DOHH2 (cell line): ENCODE measurements at regions not wholly inside any gene's neighbourhood (a gene's known extent, or its start where the extent isn't known, plus 50 kb on each side); places are given as distances from the start of the nearest gene placed in this dataset.

Experiments
- H3F3A ChIP-seq: fragments of 200-600 bp; sonication (generic), shearing (Covaris generic); 2 replicates; pipeline ENCODE4 v1.6.0; 2016; ENCODE audit warnings: antibody characterized with exemption, mild to moderate bottlenecking; ENCODE audit not compliant: control insufficient read depth, insufficient read depth
- H3K27ac ChIP-seq: fragments of 200-600 bp; sonication (generic); 2 replicates; pipeline ENCODE4 v1.5.1; 2014; ENCODE audit warnings: low read depth, mild to moderate bottlenecking, low read length, moderate library complexity
- H3K27me3 ChIP-seq: fragments of 200-600 bp; sonication (generic); 2 replicates; pipeline ENCODE4 v1.6.1; 2014; ENCODE audit warnings: mild to moderate bottlenecking, low read length, mixed read lengths; ENCODE audit not compliant: control insufficient read depth
- H3K36me3 ChIP-seq: fragments of 200-600 bp; sonication (generic); 2 replicates; pipeline ENCODE4 v1.6.1; 2014; ENCODE audit warnings: mild to moderate bottlenecking, low read length, moderate library complexity, mixed read lengths; ENCODE audit not compliant: control insufficient read depth
- H3K4me1 ChIP-seq: fragments of 200-600 bp; sonication (generic); 2 replicates; pipeline ENCODE4 v1.6.1; 2014; ENCODE audit warnings: mild to moderate bottlenecking, low read length, mixed read lengths; ENCODE audit not compliant: control insufficient read depth
- H3K4me2 ChIP-seq: fragments of 200-600 bp; sonication (generic); 2 replicates; pipeline ENCODE4 v1.6.0; 2014; ENCODE audit warnings: mild to moderate bottlenecking, low read length, moderate library complexity
- H3K4me3 ChIP-seq: fragments of 200-600 bp; sonication (generic); 2 replicates; pipeline ENCODE4 v1.5.1; 2014; ENCODE audit warnings: mild to moderate bottlenecking, low read length, mixed read lengths
- H3K79me2 ChIP-seq: fragments of 200-600 bp; sonication (generic); 2 replicates; pipeline ENCODE4 v1.6.1; 2014; ENCODE audit warnings: mild to moderate bottlenecking, low read length, mixed read lengths; ENCODE audit not compliant: control insufficient read depth
- H3K9me2 ChIP-seq: fragments of 200-600 bp; sonication (generic); replicated peaks from 2 replicates; pipeline ENCODE4 v1.6.1; 2014; ENCODE audit warnings: mild to moderate bottlenecking, low read length, mixed read lengths; ENCODE audit not compliant: control insufficient read depth
- H3K9me3 ChIP-seq: fragments of 200-600 bp; sonication (generic); 2 replicates; pipeline ENCODE4 v1.6.1; 2014; ENCODE audit warnings: antibody characterized with exemption, low read length, mixed read lengths; ENCODE audit not compliant: control insufficient read depth, insufficient read depth
- H4K20me1 ChIP-seq: fragments of 200-600 bp; sonication (generic); 2 replicates; pipeline ENCODE4 v1.6.0; 2014; ENCODE audit warnings: low read depth, mild to moderate bottlenecking, antibody characterized with exemption, low read length, moderate library complexity; ENCODE audit not compliant: control insufficient read depth, insufficient read depth
- CTCF ChIP-seq: fragments of 200-600 bp; sonication (generic); IDR thresholded peaks from one replicate; pipeline ENCODE4 v1.5.1; 2014; ENCODE audit warnings: antibody characterized with exemption, mild to moderate bottlenecking, low read depth, low read length; ENCODE audit not compliant: poor library complexity, severe bottlenecking
- EZH2phosphoT487 ChIP-seq: fragments of 200-600 bp; sonication (generic); IDR thresholded peaks from 2 replicates; pipeline ENCODE4 v1.6.1; 2017; ENCODE audit warnings: borderline replicate concordance, mild to moderate bottlenecking, antibody characterized with exemption, low read length, moderate library complexity, mixed read lengths

GRCh38 chr3:21142949-21143348 is 608.1 kb downstream of the ZNF385D start:
- H3K36me3 ChIP-seq, result no peaks in the 10 kb centered on the region
- no peaks in the 10 kb centered on the region for H3K9me3 ChIP-seq
- no peaks in the 10 kb centered on the region for H3F3A ChIP-seq
- no peak overlapping the region for H3K4me3 ChIP-seq
- H3K4me2 ChIP-seq, result no peak overlapping the region
- H4K20me1 ChIP-seq, result no peaks in the 10 kb centered on the region
- no peaks in the 10 kb centered on the region for H3K9me2 ChIP-seq
- no peaks in the 10 kb centered on the region for H3K27me3 ChIP-seq
- TF ChIP-seq EZH2phosphoT487 (no peak), CTCF (no peak)
- no peaks in the 10 kb centered on the region for H3K79me2 ChIP-seq
- H3K4me1 ChIP-seq, result no peaks in the 10 kb centered on the region
- no peak overlapping the region for H3K27ac ChIP-seq

GRCh38 chr3:21142031-21142430 is 609.0 kb downstream of the ZNF385D start:
- Histone ChIP-seq H3K4me3 (no peak overlapping the region), H3K27ac (no peak overlapping the region), H3K79me2 (no peaks in the 10 kb centered on the region), H3K36me3 (no peaks in the 10 kb centered on the region), H3K4me1 (no peaks in the 10 kb centered on the region), H3F3A (no peaks in the 10 kb centered on the region), H3K27me3 (no peaks in the 10 kb centered on the region), H3K9me3 (no peaks in the 10 kb centered on the region), H3K9me2 (no peaks in the 10 kb centered on the region), H4K20me1 (no peaks in the 10 kb centered on the region), H3K4me2 (no peak overlapping the region)
- TF ChIP-seq CTCF, result no peak
- no peak for TF ChIP-seq EZH2phosphoT487

GRCh38 chr3:21140785-21141184 is 610.2 kb downstream of the ZNF385D start:
- H3K27me3 ChIP-seq, result no peaks in the 10 kb centered on the region
- no peaks in the 10 kb centered on the region for H3F3A ChIP-seq
- no peaks in the 10 kb centered on the region for H4K20me1 ChIP-seq
- H3K9me3 ChIP-seq, result no peaks in the 10 kb centered on the region
- no peak for TF ChIP-seq EZH2phosphoT487
- TF ChIP-seq CTCF, result no peak
- no peaks in the 10 kb centered on the region for H3K4me1 ChIP-seq
- no peak overlapping the region for H3K4me3 ChIP-seq
- H3K36me3 ChIP-seq, result no peaks in the 10 kb centered on the region
- H3K9me2 ChIP-seq, result no peaks in the 10 kb centered on the region
- H3K27ac ChIP-seq, result no peak overlapping the region
- no peak overlapping the region for H3K4me2 ChIP-seq
- no peaks in the 10 kb centered on the region for H3K79me2 ChIP-seq

GRCh38 chr3:21138085-21138484 is 612.9 kb downstream of the ZNF385D start:
- H3F3A ChIP-seq, result no peaks in the 10 kb centered on the region
- H3K36me3 ChIP-seq, result no peaks in the 10 kb centered on the region
- no peak overlapping the region for H3K27ac ChIP-seq
- TF ChIP-seq EZH2phosphoT487, result no peak
- TF ChIP-seq CTCF, result no peak
- no peaks in the 10 kb centered on the region for H4K20me1 ChIP-seq
- no peak overlapping the region for H3K4me3 ChIP-seq
- H3K27me3 ChIP-seq, result no peaks in the 10 kb centered on the region
- H3K4me1 ChIP-seq, result no peaks in the 10 kb centered on the region
- no peak overlapping the region for H3K4me2 ChIP-seq
- no peaks in the 10 kb centered on the region for H3K79me2 ChIP-seq
- H3K9me3 ChIP-seq, result no peaks in the 10 kb centered on the region
- no peaks in the 10 kb centered on the region for H3K9me2 ChIP-seq
